ENCODE measurements at regions not wholly inside any gene's neighbourhood (a gene's known extent, or its start where the extent isn't known, plus 50 kb on each side); places are given as distances from the start of the nearest gene placed in this dataset.
"Not testable (repeated sequence)": the region's sequence is repeated elsewhere in the genome, so short reads cannot be mapped to it uniquely, and the experiment has no call there.

DNA sequence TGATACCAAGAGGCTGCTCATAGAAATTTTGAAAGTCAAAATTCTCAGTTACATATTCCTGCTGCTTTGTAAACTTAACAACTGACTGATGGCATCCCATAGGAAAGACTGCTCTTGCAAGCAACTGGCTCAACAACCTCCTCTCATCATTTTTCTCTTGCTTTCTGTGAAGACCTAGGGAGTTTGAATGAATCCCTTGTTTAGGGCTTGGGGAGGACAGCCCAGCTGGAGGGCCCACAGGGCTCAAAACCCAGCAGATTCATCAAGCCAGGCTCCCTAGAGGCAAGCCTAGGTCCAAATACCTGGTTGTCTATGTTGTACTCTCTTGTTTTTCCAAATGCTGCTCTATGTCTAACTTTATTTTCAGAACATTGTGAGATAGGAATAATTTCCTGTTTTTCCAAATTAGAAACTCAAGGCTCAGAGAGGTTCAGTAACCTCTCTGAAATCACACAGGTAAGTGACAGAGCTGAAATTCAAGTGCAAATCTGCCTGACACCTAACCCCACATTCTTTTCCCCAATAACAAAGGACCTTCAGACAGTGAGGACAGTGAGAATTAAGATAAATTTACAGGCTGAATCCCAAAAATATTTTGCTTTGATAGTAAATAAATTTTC lies 558.9 kb upstream of the KLF4 start:
- Histone ChIP-seq H3K4me1 (peaks cover 3 to 12% (median 6%) of the 10 kb centered on the region in 9 donors), H3K9me3 (peaks cover 0 to 11% (median 6%) of the 10 kb centered on the region in 11 donors), H3K4me3 (no peak overlapping the region), H3K27me3 (peaks cover 0 to 11% (median 0%) of the 10 kb centered on the region in 7 donors), H3K27ac (peak overlapping the region in 1 of 10 donors; percentile 21), H3K36me3 (no peaks in the 10 kb centered on the region)
- ATAC-seq = no peak
- no peak for DNase-seq
- TF ChIP-seq, protein P1, sequence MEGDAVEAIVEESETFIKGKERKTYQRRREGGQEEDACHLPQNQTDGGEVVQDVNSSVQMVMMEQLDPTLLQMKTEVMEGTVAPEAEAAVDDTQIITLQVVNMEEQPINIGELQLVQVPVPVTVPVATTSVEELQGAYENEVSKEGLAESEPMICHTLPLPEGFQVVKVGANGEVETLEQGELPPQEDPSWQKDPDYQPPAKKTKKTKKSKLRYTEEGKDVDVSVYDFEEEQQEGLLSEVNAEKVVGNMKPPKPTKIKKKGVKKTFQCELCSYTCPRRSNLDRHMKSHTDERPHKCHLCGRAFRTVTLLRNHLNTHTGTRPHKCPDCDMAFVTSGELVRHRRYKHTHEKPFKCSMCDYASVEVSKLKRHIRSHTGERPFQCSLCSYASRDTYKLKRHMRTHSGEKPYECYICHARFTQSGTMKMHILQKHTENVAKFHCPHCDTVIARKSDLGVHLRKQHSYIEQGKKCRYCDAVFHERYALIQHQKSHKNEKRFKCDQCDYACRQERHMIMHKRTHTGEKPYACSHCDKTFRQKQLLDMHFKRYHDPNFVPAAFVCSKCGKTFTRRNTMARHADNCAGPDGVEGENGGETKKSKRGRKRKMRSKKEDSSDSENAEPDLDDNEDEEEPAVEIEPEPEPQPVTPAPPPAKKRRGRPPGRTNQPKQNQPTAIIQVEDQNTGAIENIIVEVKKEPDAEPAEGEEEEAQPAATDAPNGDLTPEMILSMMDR (IDR thresholded peaks at IDR 0.05) = no peak
- intact Hi-C loops (cut with DNase I) = no loop called here

DNA sequence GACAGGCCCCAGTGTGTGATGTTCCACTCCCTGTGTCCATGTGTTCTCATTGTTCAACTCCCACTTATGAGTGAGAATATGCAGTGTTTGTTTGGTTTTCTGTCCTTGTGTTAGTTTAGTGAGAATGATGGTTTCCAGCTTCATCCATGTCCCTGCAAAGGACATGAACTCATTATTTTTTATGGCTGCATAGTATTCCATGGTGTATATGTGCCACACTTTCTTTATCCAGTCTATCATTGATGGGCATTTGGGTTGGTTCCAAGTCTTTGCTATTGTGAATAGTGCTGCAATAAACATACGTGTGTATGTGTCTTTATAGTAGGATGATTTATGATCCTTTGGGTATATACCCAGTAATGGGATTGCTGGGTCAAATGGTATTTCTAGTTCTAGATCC lies 558.2 kb upstream of the KLF4 start:
- peaks cover 0 to 19% (median 8%) of the 10 kb centered on the region in 11 donors for H3K9me3 ChIP-seq
- H3K4me1 ChIP-seq; H3K36me3 ChIP-seq; DNase-seq; H3K27ac ChIP-seq; intact Hi-C loops (cut with DNase I); H3K4me3 ChIP-seq; ATAC-seq: not testable (repeated sequence)
- peaks cover 0 to 11% (median 0%) of the 10 kb centered on the region in 7 donors for H3K27me3 ChIP-seq
- WGBS, 2 donors = 86 to 94% methylated on average over 1 of the region's 1 CpG

DNA sequence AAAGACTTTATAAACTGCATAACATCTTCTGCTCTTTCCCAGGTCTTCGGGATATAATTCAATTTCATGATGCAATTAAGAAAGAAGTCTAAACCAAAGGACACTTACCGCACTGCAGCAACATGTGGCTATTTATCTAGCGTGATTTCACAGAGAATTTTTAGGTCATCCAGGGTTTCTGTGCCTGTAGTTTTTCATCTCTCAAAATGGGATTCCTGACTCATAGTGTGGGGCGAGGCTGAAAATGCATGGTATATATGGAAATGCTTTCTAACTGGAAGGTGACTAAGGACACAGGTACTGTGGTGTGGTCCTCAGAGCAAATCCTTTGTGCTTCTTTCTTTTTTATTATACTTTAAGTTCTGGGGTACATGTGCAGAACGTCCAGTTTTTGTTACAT lies 557.7 kb upstream of the KLF4 start:
- 90 to 92% methylated on average over 5 of the region's 5 CpGs for WGBS, 2 donors
- intact Hi-C loops (cut with DNase I) = no loop called here

DNA sequence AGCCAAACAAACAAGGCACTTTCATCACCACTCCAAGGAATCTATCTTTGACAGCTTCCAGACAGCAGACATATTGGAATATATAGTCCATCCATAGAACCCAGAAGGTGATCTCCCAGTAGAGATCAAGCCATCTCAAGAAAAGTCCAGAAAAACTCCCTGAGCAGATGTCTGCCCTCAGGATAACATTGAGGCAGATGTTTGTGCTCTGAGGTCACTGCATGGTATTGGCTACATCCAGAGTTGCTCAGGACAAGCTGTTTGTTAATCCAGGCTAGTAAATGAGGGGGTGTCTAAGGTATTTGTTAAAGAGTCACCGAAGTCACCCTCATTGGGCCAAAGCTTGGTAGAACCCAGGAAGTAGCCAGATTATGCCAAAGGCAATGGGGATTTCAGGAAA lies 556.3 kb upstream of the KLF4 start:
- ATAC-seq (no peak), DNase-seq (no peak)
- peaks cover 0 to 11% (median 0%) of the 10 kb centered on the region in 7 donors for H3K27me3 ChIP-seq
- TF ChIP-seq, protein P1 (IDR thresholded peaks at IDR 0.05) = no peak
- WGBS, 2 donors = 89 to 94% methylated on average over 1 of the region's 1 CpG
- no peak overlapping the region for H3K27ac ChIP-seq
- H3K4me3 ChIP-seq = no peak overlapping the region
- H3K9me3 ChIP-seq = peaks cover 0 to 23% (median 8%) of the 10 kb centered on the region in 11 donors
- no peaks in the 10 kb centered on the region for H3K36me3 ChIP-seq
- peaks cover 0 to 6% (median 0%) of the 10 kb centered on the region in 9 donors for H3K4me1 ChIP-seq
- intact Hi-C loops (cut with DNase I) = no loop called here

More for the DNA sequence above, 557.7 kb upstream of the KLF4 start:
- Histone ChIP-seq H3K4me1 (no peaks in the 10 kb centered on the region), H3K27me3 (peaks cover 0 to 11% (median 0%) of the 10 kb centered on the region in 7 donors), H3K36me3 (no peaks in the 10 kb centered on the region), H3K9me3 (peaks cover 0 to 23% (median 8%) of the 10 kb centered on the region in 11 donors), H3K27ac (no peak overlapping the region), H3K4me3 (no peak overlapping the region)
- ATAC-seq = no peak
- TF ChIP-seq, protein P1 (IDR thresholded peaks at IDR 0.05) = no peak
- no peak for DNase-seq

DNA sequence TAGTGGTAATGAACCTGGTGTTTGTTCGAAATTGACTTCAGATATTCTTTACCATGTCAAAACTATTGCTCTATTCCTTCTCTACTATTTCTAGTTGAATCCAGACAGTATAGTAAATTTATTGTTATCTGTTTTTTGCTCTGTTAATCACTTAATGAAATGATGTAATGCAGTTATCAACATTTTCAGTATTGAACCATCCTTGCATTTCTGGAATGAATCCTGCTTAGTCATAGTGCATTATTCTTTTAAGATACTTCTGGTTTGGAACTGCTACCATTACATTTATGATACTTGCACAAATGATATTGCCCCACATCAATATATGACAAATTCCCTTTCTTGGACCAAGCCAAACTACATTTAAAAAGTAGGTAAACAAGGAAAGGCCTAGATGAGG lies 554.0 kb upstream of the KLF4 start:
- 95 to 98% methylated on average over 1 of the region's 1 CpG for WGBS, 2 donors
- ATAC-seq = no peak
- Histone ChIP-seq H3K9me3 (peaks cover 0 to 23% (median 8%) of the 10 kb centered on the region in 11 donors), H3K4me3 (no peak overlapping the region), H3K4me1 (peaks cover 0 to 6% (median 0%) of the 10 kb centered on the region in 9 donors), H3K36me3 (no peaks in the 10 kb centered on the region), H3K27ac (no peak overlapping the region), H3K27me3 (peaks cover 0 to 5% (median 0%) of the 10 kb centered on the region in 7 donors)
- no peak for DNase-seq
- intact Hi-C loops (cut with DNase I) = no loop called here
- TF ChIP-seq, protein P1 (IDR thresholded peaks at IDR 0.05) = no peak

All from heart right ventricle (tissue), 16 donors.